Breast epithelium (tissue), 3 donors: ENCODE measurements at regions not wholly inside any gene's neighbourhood (a gene's known extent, or its start where the extent isn't known, plus 50 kb on each side); places are given as distances from the start of the nearest gene placed in this dataset.

Experiments used
- CTCF ChIP-seq, 3 donors: fragments of 450-650 bp; IDR thresholded peaks; one replicate each; pipeline ENCODE4 v1.5.1; 2016 to 2017; ENCODE audit warnings: antibody characterized with exemption in 3 of 3, mild to moderate bottlenecking in 3 of 3, moderate library complexity in 3 of 3
- POLR2A ChIP-seq: fragments of 450-650 bp; IDR thresholded peaks from one replicate; pipeline ENCODE4 v1.6.1; 2016; ENCODE audit warnings: antibody characterized with exemption, mild to moderate bottlenecking, moderate library complexity

GRCh38 chr13:42373048-42373812 is 101.3 kb downstream of the AKAP11 start:
- TF ChIP-seq POLR2A: no peak
- TF ChIP-seq CTCF (IDR thresholded peaks at IDR 0.05): no peak
